Left ventricle myocardium inferior (tissue), 1 donor: ENCODE measurements at regions not wholly inside any gene's neighbourhood (a gene's known extent, or its start where the extent isn't known, plus 50 kb on each side); places are given as distances from the start of the nearest gene placed in this dataset.

ENCODE experiments used
- DNase-seq: peaks from one replicate; pipeline ENCODE4 v3.0.0-alpha.2; 2020
- H3K27ac ChIP-seq: fragments of 200-600 bp; replicated peaks from 2 replicates; pipeline ENCODE4 v1.8.0; 2021
- H3K27me3 ChIP-seq: fragments of 200-600 bp; 2 replicates; pipeline ENCODE4 v1.8.0; 2021; ENCODE audit warnings: low read depth
- H3K36me3 ChIP-seq: fragments of 200-600 bp; 2 replicates; pipeline ENCODE4 v1.8.0; 2021
- H3K4me1 ChIP-seq: fragments of 200-600 bp; 2 replicates; pipeline ENCODE4 v1.8.0; 2021
- H3K4me3 ChIP-seq: fragments of 200-600 bp; 2 replicates; pipeline ENCODE4 v1.8.0; 2021; ENCODE audit warnings: mild to moderate bottlenecking, moderate library complexity
- H3K9me3 ChIP-seq: fragments of 200-600 bp; replicated peaks from 2 replicates; pipeline ENCODE4 v1.8.0; 2021
- CTCF ChIP-seq: fragments of 200-600 bp; IDR thresholded peaks from 2 replicates; pipeline ENCODE4 v1.8.0; 2021; ENCODE audit warnings: antibody characterized with exemption, mild to moderate bottlenecking, borderline replicate concordance
- intact Hi-C: fragments of 100-400 bp; cut with micrococcal nuclease; formaldehyde crosslinking; loops from one replicate; pipeline ENCODE4 v1.11.0; 2022
- donor health status: DM: no; HTN: yes; CAD: no; lungs with severe emphysema.

GRCh38 chr4:58368221-58368620 lies 1258.0 kb upstream of the IGFBP7 start:
- intact Hi-C loops: no loop called here
- DNase-seq: no peak

GRCh38 chr4:58360354-58361133 lies 1250.4 kb upstream of the IGFBP7 start:
- no peak for DNase-seq
- Histone ChIP-seq H3K9me3 (peaks cover 16% of the 10 kb centered on the region), H3K27ac (no peak overlapping the region), H3K36me3 (no peaks in the 10 kb centered on the region), H3K27me3 (no peaks in the 10 kb centered on the region), H3K4me3 (no peak overlapping the region), H3K4me1 (no peaks in the 10 kb centered on the region)
- no peak for TF ChIP-seq CTCF
- intact Hi-C loops: no loop called here

More at GRCh38 chr4:58368221-58368620, 1258.0 kb upstream of the IGFBP7 start:
- Histone ChIP-seq H3K9me3 (peaks cover 8% of the 10 kb centered on the region), H3K27ac (no peak overlapping the region), H3K4me1 (no peaks in the 10 kb centered on the region), H3K27me3 (no peaks in the 10 kb centered on the region), H3K36me3 (no peaks in the 10 kb centered on the region), H3K4me3 (no peak overlapping the region)
- no peak for TF ChIP-seq CTCF

- peaks cover 16% of the 10 kb centered on the region for H3K9me3 ChIP-seq
- no peak overlapping the region for H3K4me3 ChIP-seq
- TF ChIP-seq CTCF: no peak
- no peak overlapping the region for H3K27ac ChIP-seq
- no peaks in the 10 kb centered on the region for H3K27me3 ChIP-seq
- intact Hi-C loops: no loop called here
- no peak for DNase-seq
- no peaks in the 10 kb centered on the region for H3K4me1 ChIP-seq
- H3K36me3 ChIP-seq: no peaks in the 10 kb centered on the region
Observed at GRCh38 chr4:58359590-58359989, 1249.4 kb upstream of the IGFBP7 start.

- peaks cover 16% of the 10 kb centered on the region for H3K9me3 ChIP-seq
- TF ChIP-seq CTCF: no peak
Observed at GRCh38 chr4:58357947-58358346, 1247.8 kb upstream of the IGFBP7 start.

GRCh38 chr4:58325070-58325469 lies 1214.9 kb upstream of the IGFBP7 start:
- no peak for DNase-seq
- TF ChIP-seq CTCF: no peak
- intact Hi-C loops: no loop called here

More at GRCh38 chr4:58357947-58358346, 1247.8 kb upstream of the IGFBP7 start:
- Histone ChIP-seq H3K4me1 (no peaks in the 10 kb centered on the region), H3K27me3 (no peaks in the 10 kb centered on the region), H3K27ac (no peak overlapping the region), H3K4me3 (no peak overlapping the region), H3K36me3 (no peaks in the 10 kb centered on the region)
- intact Hi-C loops: no loop called here
- DNase-seq: no peak

More at GRCh38 chr4:58325070-58325469, 1214.9 kb upstream of the IGFBP7 start:
- Histone ChIP-seq H3K9me3 (no peaks in the 10 kb centered on the region), H3K4me3 (no peak overlapping the region), H3K4me1 (no peaks in the 10 kb centered on the region), H3K36me3 (no peaks in the 10 kb centered on the region), H3K27me3 (no peaks in the 10 kb centered on the region), H3K27ac (no peak overlapping the region)
